ENCODE measurements at regions not wholly inside any gene's neighbourhood (a gene's known extent, or its start where the extent isn't known, plus 50 kb on each side); places are given as distances from the start of the nearest gene placed in this dataset.
"Not testable (repeated sequence)": the region's sequence is repeated elsewhere in the genome, so short reads cannot be mapped to it uniquely, and the experiment has no call there.

DNA sequence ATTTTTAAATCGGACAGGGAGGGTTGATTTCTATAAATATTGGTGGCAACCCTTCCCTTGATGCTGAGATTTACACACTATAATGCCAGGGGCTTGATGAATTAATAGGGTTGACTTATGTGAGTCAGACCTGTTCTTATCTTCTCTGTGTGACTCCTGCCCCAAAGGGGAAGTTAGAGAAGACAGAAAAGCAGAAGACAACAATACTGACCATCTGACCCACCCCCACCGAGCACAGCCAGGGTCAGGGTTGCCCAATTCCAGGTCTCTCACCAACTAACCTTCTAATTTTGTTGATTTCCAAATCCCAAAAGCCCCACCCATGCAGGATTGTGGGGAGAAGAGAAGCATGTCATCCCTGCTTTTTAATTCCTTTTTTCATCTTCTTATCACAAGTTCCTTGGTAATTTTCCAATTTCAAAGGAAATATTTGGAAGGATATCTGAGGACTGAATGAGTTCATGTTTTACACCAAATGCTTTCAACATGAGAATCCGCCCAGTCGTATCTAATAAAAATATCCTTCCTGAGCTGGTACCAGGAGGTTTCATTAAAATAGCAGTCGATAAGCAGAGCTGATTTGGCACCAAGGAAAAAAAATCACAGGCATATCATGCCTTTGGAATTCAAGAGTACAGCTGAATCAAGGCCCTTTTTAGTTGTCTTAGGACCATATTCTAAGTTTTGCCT is 603.4 kb upstream of the CDH11 start:
- DNase-seq (ENCODE audit: low spot score) = no peak

GRCh38 chr16:65722429-65722828 is 600.6 kb upstream of the CDH11 start:
- DNase-seq (ENCODE audit: low spot score) = no peak

DNA sequence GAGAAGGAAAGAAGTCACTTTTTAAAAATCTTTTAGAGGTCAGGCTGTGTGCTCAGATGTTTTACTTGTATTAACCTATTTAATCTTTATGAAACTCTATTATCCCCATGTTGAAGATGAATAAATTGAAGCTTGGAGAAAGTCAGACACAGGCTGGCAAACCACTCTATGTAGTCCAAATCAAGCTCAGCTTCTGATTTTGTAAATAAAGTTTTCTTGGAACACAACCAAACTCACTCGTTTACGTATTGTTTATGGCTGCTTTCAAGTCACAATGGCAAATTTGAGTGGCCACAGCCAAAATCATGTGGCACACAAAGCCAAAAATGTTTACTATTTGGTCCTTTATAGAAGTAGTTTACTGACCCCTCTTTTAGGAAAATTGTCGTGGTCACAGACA is 596.0 kb upstream of the CDH11 start:
- DNase-seq (ENCODE audit: low spot score) = no peak

DNA sequence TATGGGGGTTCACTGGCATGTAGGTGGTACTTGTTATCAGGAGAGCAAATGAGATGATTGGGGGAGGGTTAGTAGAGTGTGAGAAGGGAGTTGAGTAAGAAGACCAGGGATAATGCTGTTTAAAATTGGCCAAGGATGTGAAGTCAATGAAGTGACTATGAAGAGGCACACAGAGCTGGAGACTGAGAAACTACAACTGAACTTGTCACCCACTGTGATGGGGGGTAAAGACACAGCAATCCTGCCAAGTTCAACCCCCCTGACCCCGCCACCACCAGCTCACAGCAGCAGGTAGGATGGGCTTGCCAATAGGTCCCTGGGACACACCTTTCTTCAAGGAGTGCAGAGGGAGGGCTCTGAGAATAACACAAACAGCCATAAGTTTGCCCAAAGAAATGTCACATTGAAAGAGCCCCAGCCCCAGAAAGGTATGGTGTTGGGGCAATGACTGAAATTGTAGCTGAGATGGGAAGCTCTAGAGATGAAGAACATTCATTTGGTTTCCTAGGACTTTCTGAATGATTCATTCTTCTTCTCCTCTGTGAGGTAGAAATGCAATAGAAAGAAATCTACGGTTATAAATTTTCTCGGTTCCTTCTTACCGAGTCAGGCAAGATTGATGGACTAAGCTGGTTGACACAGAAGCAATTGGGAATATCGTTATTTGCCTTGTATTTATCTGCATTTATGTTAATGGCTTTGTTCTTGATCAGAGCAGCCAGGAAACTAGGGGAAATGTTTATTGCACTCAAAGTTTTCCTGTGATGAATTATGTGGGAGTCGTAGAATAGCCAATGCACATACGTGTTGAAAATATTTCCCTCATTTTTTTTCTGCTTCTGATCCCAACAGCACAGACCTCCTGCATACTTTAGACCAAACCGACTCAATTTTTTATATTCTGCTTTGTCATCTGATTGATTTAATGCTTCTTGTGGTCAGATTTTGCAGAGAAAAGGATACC is 595.2 kb upstream of the CDH11 start:
- DNase-seq (ENCODE audit: low spot score) = no peak

DNA sequence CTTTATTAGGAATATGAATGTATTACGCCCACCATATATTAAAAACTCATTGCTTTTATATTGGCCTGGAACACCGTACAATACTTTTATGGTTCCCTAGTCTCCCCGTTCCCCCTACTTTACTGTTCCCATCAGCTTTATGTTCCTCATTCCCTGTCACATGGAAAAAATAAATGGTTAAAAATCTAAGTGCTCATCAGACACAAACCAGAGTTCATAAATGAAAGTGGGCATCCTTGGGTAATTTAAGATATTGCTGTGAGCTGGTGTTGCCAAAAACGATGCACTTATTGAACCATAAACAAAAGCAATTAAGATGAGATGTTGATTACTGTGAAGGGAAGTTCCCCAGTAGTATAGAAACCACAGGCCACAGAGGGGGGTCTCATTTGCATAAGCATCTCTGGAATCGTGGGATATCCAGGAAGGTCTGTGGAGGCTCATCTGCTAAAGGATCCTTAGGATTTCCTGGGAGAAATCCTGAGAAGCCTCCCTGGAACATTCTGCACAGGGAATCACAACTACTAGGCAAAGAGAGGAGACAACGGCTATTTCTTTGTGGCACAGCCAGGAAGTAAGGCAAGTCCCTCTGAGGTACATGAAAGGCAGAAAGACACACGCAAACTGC is 591.4 kb upstream of the CDH11 start:
- no peak for DNase-seq (ENCODE audit: low spot score)

GRCh38 chr16:65710107-65710506 is 588.2 kb upstream of the CDH11 start:
- no peak for DNase-seq (ENCODE audit: low spot score)

GRCh38 chr16:65704866-65705265 is 583.0 kb upstream of the CDH11 start:
- no peak for DNase-seq (ENCODE audit: low spot score)

GRCh38 chr16:65702707-65703402 is 581.0 kb upstream of the CDH11 start:
- no peak for DNase-seq (ENCODE audit: low spot score)

- DNase-seq (ENCODE audit: low spot score) = no peak
Measured at GRCh38 chr16:65700596-65700995, 578.7 kb upstream of the CDH11 start.

DNA sequence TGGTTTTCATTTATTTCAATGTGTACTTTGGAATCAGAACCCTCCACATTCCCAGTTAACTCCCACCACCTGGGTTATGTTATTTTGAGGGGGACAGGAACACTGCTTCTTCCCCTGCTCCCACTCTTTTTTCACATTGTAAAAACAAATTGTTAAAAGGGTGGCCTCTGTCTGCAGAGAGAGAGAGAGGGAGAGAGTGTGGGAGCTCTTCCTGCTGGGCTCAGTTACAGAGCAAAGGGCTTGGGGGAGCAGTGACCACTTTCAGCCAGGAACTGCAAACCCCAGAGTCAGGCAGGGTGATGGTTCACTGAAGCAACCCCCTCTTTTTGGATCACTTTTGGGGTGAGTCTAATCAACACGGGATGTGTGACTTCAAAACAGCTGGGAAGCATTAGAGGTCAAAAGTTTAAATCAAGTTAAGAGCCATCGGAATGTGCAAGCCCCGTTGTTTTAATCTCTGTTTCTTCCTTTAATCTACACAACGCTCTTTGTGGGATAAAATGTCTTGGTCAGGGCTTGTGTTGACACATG is 577.0 kb upstream of the CDH11 start:
- DNase-seq (ENCODE audit: low spot score) = no peak

- DNase-seq (ENCODE audit: low spot score) = no peak
Measured at GRCh38 chr16:65697521-65697920, 575.7 kb upstream of the CDH11 start.

DNA sequence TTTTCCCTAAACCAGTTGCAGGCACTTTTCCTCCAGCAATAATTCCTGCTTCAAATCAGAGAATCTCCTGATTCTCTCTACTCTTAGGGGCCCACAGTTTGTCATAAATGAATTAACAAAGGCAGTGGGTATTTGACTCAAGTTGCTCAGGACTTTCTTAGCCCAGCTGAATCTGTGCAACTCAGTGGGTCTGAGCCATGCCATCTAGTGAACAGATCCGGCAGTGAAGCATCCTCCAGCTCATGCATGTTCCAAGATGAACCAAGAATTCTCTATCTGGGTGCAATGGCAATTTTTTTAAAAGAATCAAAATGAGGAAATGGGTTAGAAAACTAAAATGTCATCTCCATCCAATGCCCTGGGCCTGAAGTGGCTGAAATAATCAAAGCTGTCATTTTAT is 575.2 kb upstream of the CDH11 start:
- no peak for DNase-seq (ENCODE audit: low spot score)

DNA sequence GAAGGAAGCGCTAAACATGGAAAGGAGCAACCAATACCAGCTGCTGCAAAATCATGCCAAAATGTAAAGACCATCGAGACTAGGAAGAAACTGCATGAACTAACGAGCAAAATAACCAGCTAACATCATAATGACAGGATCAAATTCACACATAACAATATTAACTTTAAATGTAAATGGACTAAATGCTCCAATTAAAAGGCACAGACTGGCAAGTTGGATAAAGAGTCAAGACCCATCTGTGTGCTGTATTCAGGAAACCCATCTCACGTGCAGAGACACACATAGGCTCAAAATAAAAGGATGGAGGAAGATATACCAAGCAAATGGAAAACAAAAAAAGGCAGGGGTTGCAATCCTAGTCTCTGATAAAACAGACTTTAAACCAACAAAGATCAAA is 570.0 kb upstream of the CDH11 start:
- DNase-seq (ENCODE audit: low spot score) = not testable (repeated sequence)

- DNase-seq (ENCODE audit: low spot score) = no peak
Measured at GRCh38 chr16:65689726-65690125, 567.9 kb upstream of the CDH11 start.

DNA sequence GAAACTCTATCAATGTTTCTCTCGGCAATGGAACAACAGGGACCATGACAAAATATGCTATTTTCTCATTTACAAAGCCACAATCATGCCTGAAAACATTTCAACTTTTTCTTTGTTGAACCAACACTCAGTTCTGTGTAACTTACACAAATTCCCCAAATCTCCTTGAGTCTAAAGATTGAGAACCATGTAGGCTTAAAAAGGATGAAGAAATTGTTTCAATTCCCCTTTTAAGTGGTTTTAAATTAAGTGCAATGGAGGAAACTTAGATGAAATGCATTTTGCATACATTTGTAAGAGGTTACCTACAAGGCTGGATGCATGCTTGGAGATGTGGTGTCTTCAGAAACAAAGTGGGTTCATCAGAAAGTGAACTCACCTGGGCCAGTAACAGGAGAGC is 566.4 kb upstream of the CDH11 start:
- no peak for DNase-seq (ENCODE audit: low spot score)

DNA sequence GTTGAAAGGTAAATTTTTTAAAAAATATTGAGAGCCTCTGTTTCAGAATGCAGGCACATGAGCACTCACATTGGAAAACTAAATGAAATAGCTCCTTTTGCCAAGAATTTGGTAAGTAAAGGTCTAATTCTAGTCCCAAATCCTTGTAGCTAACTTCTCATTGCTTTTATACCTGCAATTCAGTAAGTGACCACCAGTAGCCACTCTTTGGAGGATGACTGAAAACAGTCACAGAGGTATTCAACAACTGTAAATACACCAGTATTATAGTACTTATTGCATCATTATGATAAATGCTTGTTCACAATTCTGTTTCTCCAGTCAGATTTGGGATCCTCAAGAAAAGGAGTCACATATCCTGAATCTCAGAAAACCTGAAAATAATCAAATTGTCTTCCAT is 562.4 kb upstream of the CDH11 start:
- DNase-seq (ENCODE audit: low spot score) = no peak

DNA sequence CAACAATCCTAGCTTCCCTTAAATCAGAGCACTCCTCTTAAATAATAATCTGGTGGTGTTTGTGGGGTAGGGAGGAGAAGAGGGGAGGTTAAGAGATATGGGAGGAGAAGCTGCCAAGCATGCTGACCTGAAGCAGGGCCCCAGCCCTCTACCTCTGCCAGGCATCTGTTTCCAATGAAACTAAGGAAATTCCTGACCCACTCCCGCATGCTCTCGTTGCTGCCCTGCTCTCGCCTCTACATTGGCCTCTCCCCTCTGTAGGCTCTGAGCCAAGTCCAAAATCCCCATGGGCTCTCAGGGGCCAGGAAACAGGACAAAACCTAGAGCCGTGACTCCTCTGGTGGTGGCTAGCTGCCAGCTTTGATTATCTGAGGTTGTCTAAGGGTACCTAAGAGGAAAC is 559.5 kb upstream of the CDH11 start:
- no peak for DNase-seq (ENCODE audit: low spot score)

- DNase-seq (ENCODE audit: low spot score) = no peak
Measured at GRCh38 chr16:65679785-65680184, 557.9 kb upstream of the CDH11 start.

DNA sequence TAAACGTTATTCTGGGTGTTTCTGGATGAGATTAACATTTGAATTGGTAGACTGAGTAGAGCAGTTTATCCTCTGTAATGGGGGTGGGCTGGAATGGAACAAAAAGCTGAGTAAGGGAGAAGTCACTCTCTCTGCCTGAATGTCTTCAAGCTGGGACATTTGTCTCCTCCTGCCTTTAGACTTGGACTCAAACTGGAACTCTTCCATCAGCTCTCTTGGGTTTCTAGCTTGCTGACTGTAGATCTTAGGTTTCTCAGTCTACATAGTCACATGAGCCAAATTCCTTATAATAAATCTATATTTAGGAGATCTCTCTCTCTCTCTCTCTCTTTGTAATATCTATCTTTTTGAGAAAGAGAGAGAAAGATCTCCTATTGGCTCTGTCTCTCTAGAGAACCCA is 553.3 kb upstream of the CDH11 start:
- DNase-seq (ENCODE audit: low spot score) = no peak

DNA sequence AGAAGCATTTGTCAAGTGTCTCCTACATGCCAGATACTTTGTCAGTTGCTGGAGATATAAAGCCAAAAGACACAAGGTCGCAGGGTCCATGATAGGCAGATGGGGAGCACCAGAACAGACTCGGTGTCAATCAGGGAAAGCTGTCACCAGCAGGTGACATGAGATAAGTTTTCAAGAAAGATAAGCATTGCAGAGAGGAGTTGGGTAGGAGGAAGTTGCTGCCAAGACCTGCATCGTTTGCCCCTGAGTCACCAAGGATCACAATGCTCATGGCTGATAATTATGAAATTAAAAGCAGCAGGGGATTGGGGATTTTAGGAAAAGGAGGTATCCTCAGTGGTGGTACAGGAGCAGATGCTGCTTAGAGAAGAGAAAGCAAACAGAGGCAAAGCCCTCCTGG is 551.1 kb upstream of the CDH11 start:
- no peak for DNase-seq (ENCODE audit: low spot score)

- DNase-seq (ENCODE audit: low spot score) = no peak
Measured at GRCh38 chr16:65671071-65671470, 549.2 kb upstream of the CDH11 start.

- no peak for DNase-seq (ENCODE audit: low spot score)
Measured at GRCh38 chr16:65668064-65668595, 546.3 kb upstream of the CDH11 start.
